HG02759 (cell line): ENCODE measurements at regions not wholly inside any gene's neighbourhood (a gene's known extent, or its start where the extent isn't known, plus 50 kb on each side); places are given as distances from the start of the nearest gene placed in this dataset.
"Not testable (repeated sequence)": the region's sequence is repeated elsewhere in the genome, so short reads cannot be mapped to it uniquely, and the experiment has no call there.

Experiments
- ATAC-seq: cut with Tn5 transposase; IDR thresholded peaks from one replicate; pipeline ENCODE4 v1.9.1; 2021; ENCODE audit warnings: mild to moderate bottlenecking, moderate library complexity; ENCODE audit not compliant: unreplicated experiment

DNA sequence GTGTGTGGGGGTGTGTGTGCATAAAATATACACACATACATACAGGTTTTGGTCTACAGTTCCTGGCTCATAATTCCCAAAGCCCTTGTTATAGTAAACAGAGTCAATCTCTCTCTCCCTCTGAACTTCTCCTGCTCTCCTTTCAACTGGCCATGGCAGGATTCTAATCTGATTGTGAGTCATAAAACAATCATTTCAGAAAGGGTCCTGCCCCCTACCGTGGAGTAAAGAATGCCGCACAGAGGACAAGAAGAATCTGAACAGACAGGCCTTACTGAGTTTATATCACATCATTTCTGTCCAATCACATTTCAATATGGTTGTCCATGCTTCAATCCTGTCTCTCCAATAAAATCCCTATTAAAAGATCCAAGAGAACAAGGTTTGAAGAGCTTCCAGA is 416.9 kb downstream of the FRK start:
- no peak for ATAC-seq

DNA sequence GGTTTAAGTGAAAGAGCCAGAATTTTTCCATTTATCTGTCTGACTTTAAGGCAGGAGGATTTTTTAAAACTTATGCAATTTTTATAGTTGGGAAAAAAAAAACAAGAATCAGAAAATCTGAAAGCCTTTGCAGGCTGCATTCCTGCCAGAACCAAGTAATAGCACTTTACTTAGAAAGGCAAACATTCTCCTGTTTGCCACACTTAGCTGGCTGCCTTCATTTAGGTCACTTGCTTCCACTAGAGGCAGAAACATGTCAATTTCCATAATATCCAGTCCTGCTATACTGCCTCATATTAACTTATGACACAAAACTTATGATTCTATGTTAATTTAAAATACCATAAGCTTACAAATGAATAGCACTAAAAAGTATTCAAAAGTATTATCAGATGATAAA is 425.8 kb downstream of the FRK start:
- ATAC-seq = no peak

DNA sequence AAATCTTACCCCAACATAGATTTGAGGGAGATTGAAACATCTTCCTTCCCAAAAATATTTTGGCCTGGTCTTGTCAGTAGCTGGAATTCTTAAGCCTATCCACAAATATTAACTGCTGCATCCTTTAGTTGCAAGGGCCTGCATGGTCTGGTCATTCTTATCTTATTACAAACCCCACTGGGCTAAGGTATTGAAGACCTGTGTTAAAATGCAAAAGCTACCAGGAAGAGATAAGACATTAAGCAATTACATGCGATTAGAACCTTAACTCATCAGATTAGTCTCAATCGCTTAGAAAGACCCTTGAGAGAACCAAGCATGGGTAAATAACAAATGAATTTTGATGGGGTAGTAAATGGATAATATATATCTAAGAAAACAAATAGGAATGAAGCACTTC is 426.6 kb downstream of the FRK start:
- ATAC-seq = no peak

DNA sequence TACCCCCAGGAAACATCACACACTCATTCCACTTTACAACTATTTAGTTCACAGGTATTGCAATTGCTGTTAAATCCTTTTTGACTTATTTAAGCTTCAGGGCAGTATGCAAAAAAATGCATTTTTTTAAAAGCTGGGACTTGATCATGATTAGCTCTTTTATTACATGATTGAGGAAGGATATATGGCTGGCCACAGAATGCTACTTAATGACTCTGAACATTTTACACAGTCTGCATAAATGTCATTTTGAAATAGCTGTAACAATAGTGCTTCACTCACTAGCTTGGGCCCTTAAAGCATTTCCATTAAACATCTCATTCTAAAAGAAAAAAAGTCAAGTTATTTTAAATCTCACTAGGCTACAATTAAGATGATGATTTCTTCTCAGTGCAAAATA is 429.7 kb downstream of the FRK start:
- no peak for ATAC-seq

- ATAC-seq = no peak
Observed at GRCh38 chr6:115630424-115631024, 430.2 kb downstream of the FRK start.

DNA sequence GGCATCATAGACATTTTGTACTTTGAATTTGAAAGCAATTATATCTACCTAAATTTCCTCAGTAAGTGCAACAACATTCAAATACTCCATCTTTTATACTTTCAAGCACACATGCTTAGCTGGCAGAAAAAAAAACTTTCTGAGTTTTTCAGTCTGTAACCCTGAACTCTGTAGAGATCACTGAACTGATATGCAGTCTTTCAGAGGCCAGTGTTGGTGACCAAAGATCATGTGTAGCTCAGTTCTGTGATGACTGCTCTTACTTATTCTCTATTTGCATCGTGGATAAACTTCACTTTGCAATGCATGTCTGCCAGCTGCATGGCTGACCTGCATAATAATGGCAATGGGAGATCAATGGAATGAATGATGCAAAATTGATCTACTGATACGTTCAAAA is 431.3 kb downstream of the FRK start:
- no peak for ATAC-seq

DNA sequence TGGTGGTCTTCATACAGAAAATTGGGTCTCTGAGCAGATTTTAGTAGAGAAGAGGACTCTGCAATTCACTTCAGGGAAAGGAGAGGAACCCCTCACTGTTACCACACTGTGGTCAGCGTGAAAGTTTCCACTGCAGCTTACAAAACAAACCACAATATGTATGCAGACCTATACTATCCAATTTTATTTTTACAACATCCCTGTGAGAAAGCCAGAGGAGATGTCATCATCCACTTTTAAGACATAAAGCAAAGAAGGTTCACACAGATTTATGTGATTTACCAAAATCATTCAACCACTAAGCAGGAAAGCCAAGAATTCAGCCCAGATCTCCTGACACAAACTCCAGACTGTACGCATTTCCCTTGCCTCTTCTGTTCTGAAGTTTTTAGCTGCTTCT is 442.4 kb downstream of the FRK start:
- no peak for ATAC-seq

DNA sequence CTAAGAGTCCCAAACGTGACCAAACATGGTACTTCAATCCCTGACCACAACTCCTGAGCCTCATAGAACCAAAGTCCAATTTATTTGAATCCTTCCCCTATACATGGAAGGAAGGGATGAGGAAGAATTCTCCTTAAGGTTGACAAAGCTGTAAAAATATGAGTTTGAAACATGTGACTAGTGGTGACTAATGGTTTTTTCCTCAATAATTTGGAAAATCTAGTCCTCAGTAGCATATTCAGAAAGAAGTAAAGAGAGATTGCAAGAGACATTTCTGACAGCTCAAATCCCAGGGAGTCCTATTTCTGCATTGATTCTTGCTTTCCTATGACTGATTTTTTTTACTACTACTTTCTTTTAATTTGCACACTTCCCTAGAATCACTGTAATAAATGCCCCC is 443.7 kb downstream of the FRK start:
- ATAC-seq = no peak

DNA sequence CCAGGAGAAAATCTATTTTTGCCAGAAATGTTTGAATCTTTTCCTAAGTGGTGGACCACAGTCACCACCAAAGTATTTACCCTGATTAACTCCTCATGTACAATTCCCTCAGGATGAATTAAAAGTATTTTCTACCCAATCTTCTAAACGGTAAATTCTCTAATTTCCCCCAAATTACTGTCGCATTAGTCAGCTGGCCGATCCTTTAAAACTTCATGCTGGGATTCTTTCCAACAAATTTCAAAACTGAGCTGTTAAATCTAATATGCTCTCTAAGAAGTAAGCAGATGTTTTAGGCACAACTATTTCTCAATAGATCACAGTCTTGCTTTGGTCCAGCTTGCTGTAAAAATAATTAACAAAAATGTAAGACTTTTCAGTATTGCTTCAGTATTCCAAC is 447.2 kb downstream of the FRK start:
- no peak for ATAC-seq

DNA sequence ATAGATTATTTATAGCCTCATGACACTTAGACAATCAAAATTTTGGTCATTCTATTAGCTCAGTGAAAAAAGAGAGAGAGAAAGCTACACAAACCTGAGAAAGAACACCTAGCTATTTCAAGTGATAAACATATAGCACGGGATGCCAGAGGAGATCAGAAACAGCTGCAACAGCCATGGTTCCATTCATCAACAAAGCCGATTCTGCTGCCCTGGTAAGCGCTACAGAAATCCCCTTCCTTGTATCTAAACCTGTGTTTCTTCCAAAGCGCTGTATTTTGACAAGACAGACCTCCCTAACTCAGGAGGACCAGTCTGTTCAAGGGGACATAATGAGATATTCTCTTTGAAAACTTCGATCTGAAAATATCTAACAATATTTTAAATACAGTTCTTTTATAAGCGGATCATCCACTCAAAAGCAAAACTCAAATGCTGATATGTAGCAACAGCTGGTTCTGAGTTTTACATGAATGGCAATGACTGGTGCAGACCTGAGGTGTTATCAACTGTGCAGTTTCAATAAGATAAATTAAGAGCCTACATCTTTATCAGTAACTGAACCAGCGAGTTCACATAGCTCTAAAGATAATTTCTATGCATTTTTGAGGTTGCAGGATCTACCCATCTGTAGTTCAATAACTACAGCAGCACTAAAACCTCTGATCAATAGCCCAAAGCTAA is 447.8 kb downstream of the FRK start:
- ATAC-seq = no peak

DNA sequence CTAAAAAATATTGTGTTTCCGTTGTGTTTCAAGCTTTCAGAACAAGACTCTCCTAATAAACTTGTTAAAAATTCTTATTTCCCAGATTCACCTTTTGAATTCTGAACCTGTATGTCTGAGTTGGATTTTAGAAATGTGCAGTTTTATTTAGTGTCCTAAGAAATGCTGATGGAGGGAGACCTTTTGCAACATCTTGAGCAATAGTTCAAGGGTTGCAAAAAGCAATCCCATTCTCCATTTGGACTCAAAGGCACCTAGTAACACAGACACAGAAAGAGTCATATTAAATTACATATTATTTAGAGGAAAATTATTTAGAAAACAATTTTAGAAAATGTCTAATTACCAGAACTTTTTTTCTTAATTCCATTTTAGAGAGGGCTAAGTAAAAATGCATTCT is 448.5 kb downstream of the FRK start:
- no peak for ATAC-seq

- ATAC-seq = no peak
Observed at GRCh38 chr6:115610696-115611095, 450.0 kb downstream of the FRK start.

DNA sequence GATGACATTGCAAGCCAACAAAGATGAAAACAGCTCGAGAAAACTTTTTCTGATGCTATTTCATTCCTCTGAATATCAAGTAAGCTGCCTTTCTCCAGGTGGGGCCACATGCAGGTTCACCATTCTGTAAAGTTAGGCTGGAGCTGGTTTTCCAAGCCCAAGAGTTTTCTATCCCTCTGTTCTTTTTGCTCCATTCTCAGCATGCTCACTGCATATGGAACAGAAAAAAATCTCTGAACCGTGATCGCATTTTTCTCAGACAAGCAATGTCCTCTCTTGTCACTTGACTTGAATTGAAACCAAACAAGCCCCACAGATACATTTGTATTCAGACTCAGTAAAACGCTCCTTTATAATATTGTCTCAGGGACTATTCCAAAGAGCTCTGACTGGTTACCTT is 451.6 kb downstream of the FRK start:
- no peak for ATAC-seq

GRCh38 chr6:115602466-115602865 is 458.2 kb downstream of the FRK start:
- no peak for ATAC-seq

DNA sequence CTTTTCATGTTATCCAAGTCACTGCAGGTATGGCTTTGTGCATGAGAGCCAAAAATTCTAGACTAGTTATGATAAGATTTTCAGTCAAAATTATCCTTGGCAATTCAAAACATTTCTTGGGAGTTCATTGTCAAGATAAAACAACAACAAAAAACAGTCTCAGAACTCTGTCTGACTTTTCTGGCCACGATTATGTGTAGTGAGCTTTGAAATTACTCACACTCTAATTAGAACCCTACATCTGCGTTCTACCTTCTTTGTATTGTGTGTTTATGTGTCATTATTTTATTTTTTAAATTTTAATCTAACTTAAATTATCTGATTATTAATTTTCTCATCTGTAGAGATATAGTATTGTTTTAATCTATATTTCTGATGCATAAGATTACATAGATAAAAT is 459.2 kb downstream of the FRK start:
- no peak for ATAC-seq

DNA sequence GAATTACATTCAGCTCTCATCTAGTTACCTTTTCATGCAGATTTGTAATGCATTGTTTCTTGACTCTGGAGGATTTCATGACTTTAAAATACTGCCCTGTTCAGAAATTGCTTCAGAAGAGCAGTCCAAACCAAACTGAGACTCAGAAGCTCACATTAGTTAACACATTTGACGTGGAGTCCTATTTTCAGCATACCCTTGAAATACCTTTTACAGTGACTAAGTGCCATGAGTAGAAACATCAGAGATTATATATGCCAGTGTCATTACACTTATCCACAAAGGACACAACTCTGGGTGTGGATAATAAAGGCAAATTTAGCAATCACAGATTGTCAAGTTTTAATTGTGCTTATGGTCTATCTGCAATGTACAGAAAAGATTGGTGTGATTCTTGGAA is 459.6 kb downstream of the FRK start:
- no peak for ATAC-seq

DNA sequence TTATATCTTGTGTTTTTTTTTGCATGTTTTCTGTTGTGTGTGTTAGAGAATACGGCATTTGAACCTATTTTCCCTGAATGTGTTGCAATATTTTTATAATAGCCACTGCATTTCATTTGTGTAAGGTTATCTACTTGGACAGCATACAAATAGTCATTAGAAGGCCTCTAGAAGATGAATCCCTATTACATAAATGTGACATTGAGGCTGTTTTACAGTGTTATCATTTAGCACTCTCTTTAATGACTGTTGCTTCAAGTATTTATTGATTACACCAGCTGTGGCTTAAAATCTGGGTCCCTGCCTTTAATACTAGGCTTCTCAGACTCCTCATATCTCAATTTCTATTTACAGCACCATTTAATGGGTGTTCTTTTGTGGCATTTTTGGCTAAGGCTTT is 465.8 kb downstream of the FRK start:
- ATAC-seq = no peak

DNA sequence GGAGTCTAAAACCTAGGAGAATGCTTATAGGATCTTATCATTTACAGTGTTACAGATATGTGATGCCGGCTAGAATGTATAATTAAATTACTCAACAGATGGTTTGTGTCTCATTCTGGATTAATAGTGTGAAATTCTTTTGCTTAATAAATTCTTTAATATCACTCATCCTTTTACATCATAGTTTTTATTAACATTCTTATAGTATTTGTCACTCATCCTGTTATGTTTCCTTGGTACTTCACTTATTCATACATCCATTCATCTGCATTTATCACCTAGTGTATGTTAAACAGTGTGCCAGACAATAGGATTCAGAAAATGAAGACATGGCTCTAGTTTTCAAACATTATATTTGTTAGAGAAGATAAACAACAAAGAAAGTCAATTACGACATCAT is 468.7 kb downstream of the FRK start:
- ATAC-seq = no peak

DNA sequence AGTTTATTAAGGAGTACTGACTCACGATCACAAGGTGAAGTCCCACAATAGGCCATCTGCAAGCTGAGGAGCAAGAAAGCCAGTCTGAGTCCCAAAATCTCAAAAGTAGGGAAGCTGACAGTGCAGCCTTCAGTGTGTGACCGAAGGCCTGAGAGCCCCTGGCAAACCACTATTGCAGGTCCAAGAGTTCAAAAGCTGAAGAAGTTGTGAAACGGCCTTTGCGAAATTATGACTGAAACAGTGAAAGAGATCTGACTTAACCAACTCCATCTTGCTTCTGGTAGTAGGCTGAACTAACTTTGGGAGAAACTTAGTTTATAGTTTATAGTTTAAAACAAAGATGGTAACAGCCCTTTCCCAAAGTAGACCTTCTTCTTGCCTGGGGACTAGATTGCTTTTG is 471.6 kb downstream of the FRK start:
- not testable (repeated sequence) for ATAC-seq

DNA sequence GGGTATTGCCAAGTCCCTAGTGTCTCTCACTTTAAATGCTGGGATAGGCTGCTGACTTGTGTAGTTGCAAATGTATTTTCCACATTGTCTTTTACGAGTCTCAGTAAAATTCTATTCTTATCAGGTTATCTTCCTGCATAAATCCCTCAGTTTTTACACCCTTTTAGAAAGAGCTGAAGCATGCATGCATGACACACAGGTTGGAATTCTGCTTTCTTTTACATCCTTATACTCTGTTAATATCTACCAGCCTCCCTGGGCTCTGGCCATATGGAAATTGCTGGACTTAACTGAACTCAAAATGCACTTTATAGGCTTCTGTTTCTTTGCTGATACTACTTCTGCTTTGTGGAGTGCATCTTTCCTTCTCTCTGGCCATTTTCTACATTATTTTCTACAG is 477.4 kb downstream of the FRK start:
- no peak for ATAC-seq

DNA sequence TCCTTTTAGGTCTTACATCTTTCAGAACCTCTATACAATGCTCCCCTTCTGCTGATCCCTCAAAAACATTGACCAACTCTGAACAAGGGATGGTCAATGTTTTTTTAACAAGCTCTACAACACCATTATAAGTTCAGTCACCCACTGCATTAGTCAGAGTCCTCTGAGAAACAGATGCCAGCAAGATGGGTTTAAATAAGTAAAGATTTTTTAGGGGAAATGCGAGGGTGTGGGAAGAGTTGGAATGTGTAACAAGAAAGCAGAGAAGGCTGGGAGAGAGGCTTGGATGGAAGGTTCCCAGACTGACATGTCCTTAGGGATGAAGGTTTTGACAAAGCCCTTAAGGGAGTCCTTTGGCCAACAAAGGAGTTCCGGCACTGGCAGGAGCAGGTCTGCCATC is 478.3 kb downstream of the FRK start:
- no peak for ATAC-seq

- ATAC-seq = not testable (repeated sequence)
Observed at GRCh38 chr6:115579565-115579964, 481.1 kb downstream of the FRK start.

GRCh38 chr6:115577270-115577669 is 483.4 kb downstream of the FRK start:
- ATAC-seq = no peak
